AG04449 (cell line): ENCODE measurements at regions not wholly inside any gene's neighbourhood (a gene's known extent, or its start where the extent isn't known, plus 50 kb on each side); places are given as distances from the start of the nearest gene placed in this dataset.

Experiments used
- CTCF ChIA-PET: fragments of 350-600 bp; formaldehyde crosslinking; extraction: SDS; loops from one replicate; lab custom pipeline; 2021; ENCODE audit warnings: antibody characterized with exemption; lab: Yijun Ruan, JAX
- POLR2A ChIA-PET: fragments of 400-600, 350-600 bp; formaldehyde crosslinking; extraction: SDS; loops from one replicate; lab custom pipeline; 2020; ENCODE audit warnings: antibody characterized with exemption, inconsistent platforms; lab: Yijun Ruan, JAX
- DNase-seq: peaks from one replicate; pipeline ENCODE4 v3.0.0-alpha.2; 2010; ENCODE audit warnings: low read depth, low spot score
- H3K4me3 ChIP-seq: 2 replicates; pipeline ENCODE4 v1.5.1; 2011; ENCODE audit warnings: low read depth, mild to moderate bottlenecking, control low read depth, low read length
- CTCF ChIP-seq: IDR thresholded peaks from one replicate; pipeline ENCODE4 v1.5.1; 2011; ENCODE audit warnings: mild to moderate bottlenecking, moderate library complexity, low read length, control low read depth, inconsistent platforms; ENCODE audit not compliant: insufficient read depth; ENCODE audit errors: missing control alignments

- DNase-seq: no peak
- no peak overlapping the region for H3K4me3 ChIP-seq
- no peak for TF ChIP-seq CTCF
- CTCF ChIA-PET: no interaction called here
- POLR2A ChIA-PET: no interaction called here
These were observed 223.2 kb upstream of the EXOC2 start for GRCh38 chr6:916131-916530.

DNA sequence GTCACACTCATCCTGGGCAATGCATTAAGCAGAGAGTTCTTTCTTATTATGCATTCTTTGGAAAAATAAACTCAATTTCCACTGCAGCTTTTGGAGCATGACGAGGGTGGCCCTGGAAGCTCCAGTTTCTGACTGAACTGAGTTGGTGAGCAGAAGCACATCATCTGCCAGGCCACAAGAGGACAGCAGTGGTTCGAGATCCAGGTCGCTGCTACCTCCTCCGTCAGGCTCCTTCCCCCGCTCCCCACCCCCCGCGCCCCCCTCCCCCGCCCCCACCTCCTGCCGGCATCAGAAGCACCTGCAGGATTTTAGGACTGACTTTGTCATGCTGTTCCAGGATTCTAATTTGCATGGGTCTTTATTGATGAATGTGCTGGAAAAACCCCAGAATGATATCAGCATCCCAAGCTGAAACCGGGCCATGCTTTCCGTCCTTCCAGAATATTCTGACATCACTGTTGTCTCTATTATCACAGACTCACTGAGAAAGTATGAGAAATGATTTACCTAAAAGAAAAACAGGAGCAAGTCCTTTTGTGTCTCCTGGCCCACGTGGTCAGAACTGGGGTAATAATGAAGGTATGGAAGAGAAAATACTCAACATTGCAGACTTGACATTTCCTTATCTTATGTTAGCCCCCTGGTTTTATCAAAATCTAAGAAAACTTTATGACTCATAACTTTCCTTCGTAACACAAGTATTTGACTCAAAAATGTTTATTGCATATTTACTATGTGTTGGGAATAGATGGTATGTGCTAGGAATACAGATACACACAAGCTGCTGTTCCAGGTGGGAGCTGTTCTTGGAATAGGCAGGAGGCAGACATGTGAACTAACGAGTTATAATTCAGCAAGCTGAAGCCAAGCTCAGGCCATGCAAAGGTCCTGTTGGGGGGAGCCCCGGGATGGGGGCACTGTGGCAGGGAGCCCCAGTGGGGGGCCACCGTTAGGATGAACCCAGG is 220.2 kb upstream of the EXOC2 start:
- CTCF ChIA-PET: interaction anchor here (0.5 to 3.2 kb wide), 12 partner anchors 9 to 488 kb away, joined by 3 to 15 read pairs (median 3); no protein-coding TSS in a partner anchor
- no peak overlapping the region for H3K4me3 ChIP-seq
- POLR2A ChIA-PET: no interaction called here
- no peak for DNase-seq
- TF ChIP-seq CTCF: peak; percentile 75

DNA sequence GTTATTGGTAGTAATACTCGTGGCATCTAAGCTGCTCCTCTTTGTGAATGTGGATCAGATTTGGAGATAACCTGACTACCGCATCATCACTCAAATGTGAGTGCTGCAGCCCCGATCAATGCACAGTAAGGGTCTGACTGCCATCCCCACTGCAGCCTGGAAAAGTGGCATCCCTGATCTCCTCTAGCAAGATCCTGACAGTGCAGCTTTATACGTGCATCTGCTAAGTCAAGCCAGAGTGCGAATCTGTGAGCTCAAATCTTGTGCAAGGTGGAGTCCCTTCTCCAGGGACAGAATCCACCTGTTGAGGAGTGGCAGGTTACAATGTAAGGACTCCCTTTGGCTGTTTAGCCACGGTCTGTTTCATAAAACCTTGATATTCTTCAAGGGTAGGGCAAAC is 215.0 kb upstream of the EXOC2 start:
- ChIA-PET CTCF (interaction anchor here (1.6 kb wide), 1 partner anchor 473 kb away, joined by 3 read pairs; no protein-coding TSS in a partner anchor), POLR2A (no interaction called here)
- no peak for DNase-seq
- no peak overlapping the region for H3K4me3 ChIP-seq
- TF ChIP-seq CTCF: no peak

DNA sequence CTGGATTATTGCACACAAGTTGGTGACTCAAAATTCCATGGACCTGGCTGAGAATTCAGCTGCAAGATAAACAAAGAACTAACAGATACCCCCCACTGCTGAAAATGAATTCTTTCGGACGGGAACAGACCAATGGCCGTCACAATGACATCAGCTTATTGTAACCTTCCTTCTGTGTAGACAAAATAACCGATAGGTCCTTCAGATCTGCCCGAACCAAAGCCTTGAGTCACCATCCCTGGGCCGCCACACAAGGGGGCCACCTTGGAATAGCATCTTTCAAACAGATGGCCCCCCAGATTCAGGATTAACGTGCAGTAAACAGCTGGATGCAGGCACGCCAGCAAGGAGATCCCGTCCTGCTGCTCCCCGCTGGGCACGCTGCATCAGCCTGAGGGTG is 214.0 kb upstream of the EXOC2 start:
- H3K4me3 ChIP-seq: no peak overlapping the region
- POLR2A ChIA-PET: no interaction called here
- TF ChIP-seq CTCF: no peak
- DNase-seq: peak; percentile 9
- CTCF ChIA-PET: interaction anchor here (1.6 kb wide), 1 partner anchor 474 kb away, joined by 3 read pairs; no protein-coding TSS in a partner anchor

DNA sequence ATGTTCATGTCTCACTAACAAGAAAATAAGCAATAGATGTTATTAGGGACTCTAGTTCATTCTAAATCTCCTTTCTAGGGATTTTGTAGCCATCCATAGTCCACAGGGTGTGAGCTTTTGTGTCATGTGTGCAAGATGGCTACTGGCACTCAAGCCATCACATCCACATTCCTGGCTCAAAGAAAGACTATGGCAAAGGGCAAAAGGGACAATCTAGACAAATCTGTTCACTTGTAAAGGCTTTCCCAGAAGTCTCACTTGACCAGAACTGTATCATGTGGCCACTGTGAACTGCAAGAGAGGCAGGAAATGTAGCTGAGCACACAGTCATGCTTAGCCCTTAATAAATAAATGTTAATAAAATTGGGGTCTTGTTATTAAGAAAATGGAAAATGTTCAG is 212.6 kb upstream of the EXOC2 start:
- POLR2A ChIA-PET: no interaction called here
- H3K4me3 ChIP-seq: no peak overlapping the region
- no peak for TF ChIP-seq CTCF
- CTCF ChIA-PET: no interaction called here
- DNase-seq: no peak

GRCh38 chr6:904994-905393 is 212.1 kb upstream of the EXOC2 start:
- ChIA-PET CTCF (no interaction called here), POLR2A (no interaction called here)
- no peak overlapping the region for H3K4me3 ChIP-seq
- no peak for DNase-seq
- TF ChIP-seq CTCF: no peak
